GM12875 (cell line): ENCODE measurements at regions not wholly inside any gene's neighbourhood (a gene's known extent, or its start where the extent isn't known, plus 50 kb on each side); places are given as distances from the start of the nearest gene placed in this dataset.

Source experiments
- H3K4me3 ChIP-seq: one replicate; pipeline ENCODE4 v1.5.1; 2011; ENCODE audit warnings: low read depth, low read length, control low read depth
- TF ChIP-seq, protein P1 (sequence below): IDR thresholded peaks from 2 replicates; pipeline ENCODE4 v1.5.1; 2011; ENCODE audit warnings: low read depth, mild to moderate bottlenecking, control low read depth, inconsistent platforms, low read length, moderate library complexity, borderline replicate concordance; ENCODE audit not compliant: insufficient read depth

DNA sequence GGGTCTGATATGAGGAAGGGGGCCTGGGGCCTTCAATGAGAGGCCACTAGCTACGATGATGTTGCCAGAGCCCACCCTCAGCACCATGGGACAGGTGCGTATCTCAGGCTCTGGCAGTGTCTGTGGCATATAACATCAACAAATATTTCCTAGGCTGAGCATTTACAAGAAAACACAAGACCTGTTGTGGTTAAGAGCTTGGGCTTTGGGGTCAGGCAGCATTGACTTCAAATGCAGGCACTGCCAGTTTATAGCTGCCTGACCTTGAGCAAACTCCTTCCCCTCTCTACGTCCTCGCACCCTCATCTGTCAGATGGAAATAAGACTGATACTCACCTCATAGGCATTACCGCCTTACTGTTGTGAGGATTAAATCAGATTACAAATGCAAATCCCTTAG, 156.0 kb downstream of the KATNAL1 start:
- TF ChIP-seq, protein P1, sequence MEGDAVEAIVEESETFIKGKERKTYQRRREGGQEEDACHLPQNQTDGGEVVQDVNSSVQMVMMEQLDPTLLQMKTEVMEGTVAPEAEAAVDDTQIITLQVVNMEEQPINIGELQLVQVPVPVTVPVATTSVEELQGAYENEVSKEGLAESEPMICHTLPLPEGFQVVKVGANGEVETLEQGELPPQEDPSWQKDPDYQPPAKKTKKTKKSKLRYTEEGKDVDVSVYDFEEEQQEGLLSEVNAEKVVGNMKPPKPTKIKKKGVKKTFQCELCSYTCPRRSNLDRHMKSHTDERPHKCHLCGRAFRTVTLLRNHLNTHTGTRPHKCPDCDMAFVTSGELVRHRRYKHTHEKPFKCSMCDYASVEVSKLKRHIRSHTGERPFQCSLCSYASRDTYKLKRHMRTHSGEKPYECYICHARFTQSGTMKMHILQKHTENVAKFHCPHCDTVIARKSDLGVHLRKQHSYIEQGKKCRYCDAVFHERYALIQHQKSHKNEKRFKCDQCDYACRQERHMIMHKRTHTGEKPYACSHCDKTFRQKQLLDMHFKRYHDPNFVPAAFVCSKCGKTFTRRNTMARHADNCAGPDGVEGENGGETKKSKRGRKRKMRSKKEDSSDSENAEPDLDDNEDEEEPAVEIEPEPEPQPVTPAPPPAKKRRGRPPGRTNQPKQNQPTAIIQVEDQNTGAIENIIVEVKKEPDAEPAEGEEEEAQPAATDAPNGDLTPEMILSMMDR: no peak

DNA sequence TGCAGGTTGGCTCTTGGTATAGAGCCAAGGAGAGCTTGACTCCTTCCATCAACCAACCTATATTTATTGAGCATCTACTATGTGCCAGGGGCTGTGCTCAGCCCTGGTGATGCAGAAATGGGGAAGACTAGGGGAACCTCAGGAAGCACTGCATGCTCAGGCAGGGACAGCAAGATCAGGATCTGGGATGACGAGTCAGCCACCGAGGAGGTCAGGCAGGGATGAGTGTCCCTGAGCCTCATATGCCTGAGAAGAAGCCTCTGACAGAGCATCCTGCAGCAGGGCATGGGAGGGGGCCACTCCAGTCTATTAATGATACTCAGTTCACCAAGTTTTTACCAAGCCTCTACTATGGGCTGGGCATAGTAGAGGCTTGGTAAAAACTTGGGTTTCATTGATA, 158.1 kb downstream of the KATNAL1 start:
- TF ChIP-seq, protein P1: no peak
- no peak overlapping the region for H3K4me3 ChIP-seq

More for the DNA sequence above, 156.0 kb downstream of the KATNAL1 start:
- no peak overlapping the region for H3K4me3 ChIP-seq

DNA sequence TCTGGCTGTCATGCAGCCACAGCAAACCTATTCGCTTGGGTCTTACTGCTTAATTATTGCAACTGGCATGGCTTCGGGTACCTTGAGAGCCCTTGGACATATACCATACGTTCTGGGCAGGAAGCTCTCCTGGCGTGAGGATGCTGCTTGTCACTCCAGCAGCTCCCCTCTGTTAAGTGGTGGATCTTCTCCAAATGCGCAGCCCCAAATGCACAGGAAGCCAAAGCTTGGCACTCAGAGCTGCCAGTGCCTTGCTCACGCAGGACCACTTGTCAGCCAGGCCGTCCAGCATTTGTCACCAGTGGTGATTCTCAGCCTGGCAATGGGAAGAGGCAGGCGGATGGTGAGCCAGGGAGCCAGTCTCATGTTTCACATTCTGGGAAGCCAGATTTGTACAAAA, 158.6 kb downstream of the KATNAL1 start:
- TF ChIP-seq, protein P1: no peak
- no peak overlapping the region for H3K4me3 ChIP-seq

DNA sequence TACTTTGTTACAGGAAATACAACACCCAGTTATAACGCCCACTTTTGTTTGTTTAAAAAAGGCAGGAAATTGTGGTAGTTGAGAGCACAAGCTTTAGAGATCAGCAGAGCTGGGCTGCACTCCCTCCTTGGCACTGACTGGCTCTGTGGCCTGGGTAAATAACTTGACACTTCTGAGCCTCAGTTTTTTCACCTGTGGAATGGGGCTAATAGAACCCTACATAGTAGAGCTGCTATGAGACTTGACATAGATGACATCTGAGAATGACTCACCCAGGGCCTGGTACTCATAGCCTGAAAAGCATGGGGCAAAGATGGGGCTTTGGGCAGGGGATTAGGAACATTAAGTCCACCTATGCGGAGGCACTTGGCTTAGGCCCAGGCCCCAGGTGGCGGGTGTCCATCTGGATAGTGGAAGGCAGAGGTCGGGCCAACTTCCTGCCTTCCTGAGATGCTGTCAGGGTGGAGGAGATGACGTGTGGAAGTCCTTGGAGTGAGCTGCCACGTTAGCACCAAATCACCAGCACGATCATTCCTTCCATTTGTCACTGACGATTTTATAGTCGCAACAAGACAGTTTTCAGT, 159.1 kb downstream of the KATNAL1 start:
- TF ChIP-seq, protein P1: no peak

DNA sequence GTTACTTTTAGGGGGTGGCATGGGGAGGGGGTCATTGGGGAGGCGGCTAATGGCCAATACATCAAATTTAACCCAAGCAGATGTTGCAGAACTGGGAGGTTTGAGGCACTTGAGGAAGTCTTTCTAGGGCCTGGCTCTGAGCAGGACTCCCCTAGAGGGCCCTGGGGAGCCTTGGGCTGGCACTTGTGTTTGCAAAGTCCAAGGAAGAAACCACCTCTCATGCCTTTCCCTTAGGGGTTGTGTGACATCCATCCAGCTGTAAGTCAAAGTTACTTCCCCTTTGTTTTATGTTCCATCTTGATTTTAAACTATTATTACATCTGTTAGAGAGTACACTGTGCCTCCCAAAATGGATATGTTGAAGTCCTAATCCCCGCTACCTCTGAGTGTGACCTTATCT, 159.9 kb downstream of the KATNAL1 start:
- H3K4me3 ChIP-seq: no peak overlapping the region
- TF ChIP-seq, protein P1: no peak

More for the DNA sequence above, 159.1 kb downstream of the KATNAL1 start:
- H3K4me3 ChIP-seq: no peak overlapping the region

DNA sequence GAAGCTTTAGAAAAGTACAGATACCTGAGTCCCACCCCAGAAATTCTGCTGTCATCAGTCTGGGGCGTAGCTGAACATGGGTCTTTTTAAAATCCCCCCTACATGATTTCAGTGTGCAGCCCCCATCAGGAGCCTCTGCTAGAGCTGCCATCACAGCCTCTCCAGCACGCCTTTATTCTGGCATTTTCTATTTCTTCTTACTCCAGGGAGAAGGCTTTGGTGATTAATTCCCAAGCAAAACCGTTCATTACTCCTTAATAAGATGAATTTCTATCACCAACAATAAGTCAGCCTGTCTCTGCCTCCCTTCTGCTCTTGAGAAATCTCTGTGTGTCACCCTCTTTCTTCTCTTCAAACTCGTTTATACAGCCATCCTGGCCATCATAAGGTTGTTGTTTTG, 160.3 kb downstream of the KATNAL1 start:
- no peak overlapping the region for H3K4me3 ChIP-seq
- TF ChIP-seq, protein P1: no peak

DNA sequence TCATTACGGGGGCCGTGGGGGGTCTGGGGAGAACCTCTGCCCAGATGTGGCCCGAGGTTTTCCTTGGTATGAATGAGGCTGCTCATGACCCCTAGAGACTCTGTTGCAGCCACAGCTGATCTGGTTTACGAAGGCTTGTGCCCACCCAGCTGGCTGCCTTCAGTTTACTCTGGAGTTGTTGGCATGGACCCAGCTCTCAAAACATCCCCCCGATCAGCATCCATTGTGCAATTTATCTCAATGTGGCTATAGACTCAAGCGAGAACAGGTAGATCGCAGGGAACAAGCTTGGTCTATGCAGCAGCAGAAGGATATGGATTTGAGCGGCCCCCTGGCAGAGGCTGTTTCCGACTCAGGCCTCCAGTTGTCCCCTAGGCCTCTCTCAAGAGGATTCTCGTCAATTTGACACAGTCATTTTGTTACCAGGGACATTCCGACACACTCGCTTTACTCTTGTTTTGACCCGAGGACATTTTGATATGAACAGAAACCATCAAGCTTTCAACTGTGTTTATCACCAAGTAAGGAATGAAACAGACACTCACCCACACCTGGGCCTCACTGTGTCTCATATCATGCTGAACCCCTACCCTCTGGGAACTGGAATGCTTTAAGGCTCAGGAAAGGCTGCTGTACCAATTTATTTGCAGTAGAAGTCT, 161.5 kb downstream of the KATNAL1 start:
- no peak overlapping the region for H3K4me3 ChIP-seq
- TF ChIP-seq, protein P1: no peak
